Mucosa of descending colon (tissue), 3 donors: ENCODE measurements at regions not wholly inside any gene's neighbourhood (a gene's known extent, or its start where the extent isn't known, plus 50 kb on each side); places are given as distances from the start of the nearest gene placed in this dataset.

Experiments used
- ATAC-seq: fragments of 200-7000 bp; cut with Tn5 transposase; one replicate; pipeline ENCODE4 v1.9.1; 2020; ENCODE audit warnings: mild to moderate bottlenecking, moderate library complexity
- DNase-seq, 3 donors: peaks; one replicate each; pipeline ENCODE4 v3.0.0-alpha.2; 2020
- H3K36me3 ChIP-seq: fragments of 200-600 bp; one replicate; pipeline ENCODE4 v1.8.0; 2021; ENCODE audit warnings: low read depth, mild to moderate bottlenecking
- H3K4me1 ChIP-seq: fragments of 200-600 bp; one replicate; pipeline ENCODE4 v1.8.0; 2021; ENCODE audit warnings: low read depth, mild to moderate bottlenecking
- H3K4me3 ChIP-seq: fragments of 200-600 bp; one replicate; pipeline ENCODE4 v1.8.0; 2021; ENCODE audit warnings: mild to moderate bottlenecking
- H3K9me3 ChIP-seq: fragments of 200-600 bp; one replicate; pipeline ENCODE4 v1.8.0; 2021; ENCODE audit warnings: mild to moderate bottlenecking
- intact Hi-C, 2 donors: fragments of 100-400 bp; cut with DNase I in 1 of 2; cut with micrococcal nuclease in 1 of 2; formaldehyde crosslinking; loops; one replicate each; pipeline versions ENCODE4 v1.11.0 to v1.11.1; 2022; cut with DNase I, micrococcal nuclease
- TF ChIP-seq, protein P1 (sequence below): fragments of 200-600 bp; IDR thresholded peaks from one replicate; pipeline ENCODE4 v1.8.0; 2022; ENCODE audit warnings: antibody characterized with exemption, mild to moderate bottlenecking
- donor health status: DM: no; HTN: no; CAD: no; lungs with moderate emphysema.
- donor health status: DM: no; HTN: no; CAD: no.
- donor health status: DM: no; HTN: yes; CAD: no.

DNA sequence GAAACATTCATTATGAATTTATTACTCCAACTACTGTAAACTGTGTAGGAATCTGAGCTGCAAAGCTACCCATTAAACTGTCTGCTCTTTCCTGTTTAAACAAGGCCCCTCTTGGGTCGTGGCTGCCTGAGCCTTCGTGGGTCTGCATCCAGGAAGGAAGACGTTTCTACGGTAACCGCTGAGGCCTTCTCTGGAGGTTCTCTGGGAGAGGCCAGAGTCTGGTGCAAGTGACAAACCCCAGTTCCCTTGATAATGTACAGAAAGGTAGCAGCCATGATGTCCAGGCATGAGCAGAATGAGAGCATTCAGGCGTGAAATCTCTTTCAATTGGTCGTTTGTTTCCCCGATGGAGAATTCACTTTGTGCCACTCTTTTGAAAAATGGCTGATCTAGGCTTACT is 350.2 kb downstream of the PLPP3 start:
- no peaks in the 10 kb centered on the region for H3K4me1 ChIP-seq
- intact Hi-C loops, result no loop called here
- TF ChIP-seq, protein P1, sequence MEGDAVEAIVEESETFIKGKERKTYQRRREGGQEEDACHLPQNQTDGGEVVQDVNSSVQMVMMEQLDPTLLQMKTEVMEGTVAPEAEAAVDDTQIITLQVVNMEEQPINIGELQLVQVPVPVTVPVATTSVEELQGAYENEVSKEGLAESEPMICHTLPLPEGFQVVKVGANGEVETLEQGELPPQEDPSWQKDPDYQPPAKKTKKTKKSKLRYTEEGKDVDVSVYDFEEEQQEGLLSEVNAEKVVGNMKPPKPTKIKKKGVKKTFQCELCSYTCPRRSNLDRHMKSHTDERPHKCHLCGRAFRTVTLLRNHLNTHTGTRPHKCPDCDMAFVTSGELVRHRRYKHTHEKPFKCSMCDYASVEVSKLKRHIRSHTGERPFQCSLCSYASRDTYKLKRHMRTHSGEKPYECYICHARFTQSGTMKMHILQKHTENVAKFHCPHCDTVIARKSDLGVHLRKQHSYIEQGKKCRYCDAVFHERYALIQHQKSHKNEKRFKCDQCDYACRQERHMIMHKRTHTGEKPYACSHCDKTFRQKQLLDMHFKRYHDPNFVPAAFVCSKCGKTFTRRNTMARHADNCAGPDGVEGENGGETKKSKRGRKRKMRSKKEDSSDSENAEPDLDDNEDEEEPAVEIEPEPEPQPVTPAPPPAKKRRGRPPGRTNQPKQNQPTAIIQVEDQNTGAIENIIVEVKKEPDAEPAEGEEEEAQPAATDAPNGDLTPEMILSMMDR, result no peak
- H3K9me3 ChIP-seq, result no peaks in the 10 kb centered on the region
- no peak for ATAC-seq
- no peak for DNase-seq
- H3K36me3 ChIP-seq, result no peaks in the 10 kb centered on the region
- no peak overlapping the region for H3K4me3 ChIP-seq

DNA sequence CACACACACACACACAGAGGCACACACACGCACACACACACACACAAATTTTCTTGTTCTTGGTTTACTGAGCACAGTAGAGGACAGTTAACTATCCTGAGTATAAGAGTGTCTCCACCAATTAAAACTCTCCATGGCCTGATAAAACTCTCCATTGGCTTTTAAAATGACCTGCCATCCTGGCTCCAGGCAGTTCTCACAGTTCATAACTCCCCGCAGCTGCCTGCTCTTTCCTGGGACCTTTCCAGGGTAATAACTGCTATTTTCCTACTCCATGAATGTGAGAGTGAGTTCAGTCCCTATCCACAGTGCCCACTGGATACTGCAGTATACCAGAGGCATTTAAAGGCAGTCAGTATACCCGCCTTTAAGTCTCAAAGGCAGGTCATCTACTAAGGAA is 351.5 kb downstream of the PLPP3 start:
- TF ChIP-seq, protein P1, result no peak
- Histone ChIP-seq H3K36me3 (no peaks in the 10 kb centered on the region), H3K9me3 (no peaks in the 10 kb centered on the region), H3K4me1 (no peaks in the 10 kb centered on the region), H3K4me3 (no peak overlapping the region)
- ATAC-seq, result no peak
- intact Hi-C loops, result no loop called here
- no peak for DNase-seq

- no peak for ATAC-seq
- intact Hi-C loops, result no loop called here
Observed at GRCh38 chr1:56227401-56227800, 352.0 kb downstream of the PLPP3 start.

DNA sequence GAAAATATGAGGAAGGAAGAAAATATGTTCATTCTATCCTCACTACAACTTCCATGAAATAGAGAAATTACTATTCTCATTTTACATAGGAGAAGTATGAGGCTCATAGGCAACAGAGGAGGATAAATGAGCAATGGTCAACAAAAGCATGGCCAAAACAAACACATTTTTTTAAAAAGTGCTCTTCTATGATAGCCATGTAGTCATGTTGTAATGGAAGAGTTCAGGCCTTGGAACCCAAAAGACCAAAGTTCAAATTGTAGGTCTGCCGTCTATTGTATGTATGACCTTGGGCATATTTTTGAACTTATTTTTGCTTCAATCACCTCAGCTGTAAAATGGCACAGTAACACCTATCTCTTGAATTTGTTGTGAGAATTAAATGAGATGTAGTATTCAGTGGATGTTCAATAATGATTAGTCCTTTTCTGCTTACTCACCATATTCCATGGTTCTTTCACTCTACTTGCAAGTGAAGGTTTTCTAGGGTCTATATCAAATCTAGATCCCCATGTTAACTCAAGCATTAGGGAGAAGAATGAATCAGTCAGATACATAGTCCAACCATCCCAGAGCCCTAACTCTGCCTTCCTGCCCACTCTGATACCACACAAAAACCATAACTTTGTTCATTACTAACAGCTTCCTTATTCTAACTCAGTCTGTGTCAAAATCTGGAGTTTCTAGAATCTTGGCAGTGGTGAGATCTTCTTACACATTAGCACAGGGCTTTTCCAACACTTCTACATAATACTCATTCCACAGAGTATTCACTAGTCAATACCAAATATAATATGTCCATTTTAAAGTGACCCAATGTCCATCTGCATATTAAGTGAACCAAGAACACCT is 353.2 kb downstream of the PLPP3 start:
- Histone ChIP-seq H3K36me3 (no peaks in the 10 kb centered on the region), H3K9me3 (no peaks in the 10 kb centered on the region), H3K4me1 (no peaks in the 10 kb centered on the region), H3K4me3 (no peak overlapping the region)
- DNase-seq (no peak), ATAC-seq (no peak)
- intact Hi-C loops, result no loop called here
- TF ChIP-seq, protein P1, result no peak

More at GRCh38 chr1:56227401-56227800, 352.0 kb downstream of the PLPP3 start:
- no peak for DNase-seq
- TF ChIP-seq, protein P1, result no peak
- no peaks in the 10 kb centered on the region for H3K4me1 ChIP-seq
- H3K9me3 ChIP-seq, result no peaks in the 10 kb centered on the region
- H3K4me3 ChIP-seq, result no peak overlapping the region
- H3K36me3 ChIP-seq, result no peaks in the 10 kb centered on the region

- intact Hi-C loops, result no loop called here
- ATAC-seq, result no peak
- no peaks in the 10 kb centered on the region for H3K9me3 ChIP-seq
- TF ChIP-seq, protein P1, result no peak
- no peak overlapping the region for H3K4me3 ChIP-seq
- no peaks in the 10 kb centered on the region for H3K4me1 ChIP-seq
- H3K36me3 ChIP-seq, result no peaks in the 10 kb centered on the region
- no peak for DNase-seq
Observed at GRCh38 chr1:56223968-56224367, 355.4 kb downstream of the PLPP3 start.
